ENCODE measurements at regions not wholly inside any gene's neighbourhood (a gene's known extent, or its start where the extent isn't known, plus 50 kb on each side); places are given as distances from the start of the nearest gene placed in this dataset.

DNA sequence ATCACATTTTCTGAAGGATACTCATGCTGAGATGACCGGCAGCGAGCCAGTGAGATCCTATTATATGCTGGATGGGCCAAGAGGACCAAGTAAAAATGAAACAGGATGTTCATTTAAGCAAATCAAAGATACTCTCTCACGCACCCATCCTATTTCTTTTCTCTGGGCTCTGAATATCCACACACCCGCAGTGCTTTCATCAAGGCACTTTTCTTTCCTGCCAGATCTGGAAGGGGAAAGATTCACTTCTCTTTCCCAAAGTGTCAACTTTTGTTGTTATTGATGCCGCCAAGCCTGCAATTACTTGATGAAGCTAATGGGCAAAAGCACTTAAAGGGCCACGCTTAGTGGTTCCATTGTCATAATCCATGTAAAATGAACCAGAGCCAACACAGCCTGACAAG is 191.9 kb upstream of the CHAC2 start:
- TF ChIP-seq, protein P1, sequence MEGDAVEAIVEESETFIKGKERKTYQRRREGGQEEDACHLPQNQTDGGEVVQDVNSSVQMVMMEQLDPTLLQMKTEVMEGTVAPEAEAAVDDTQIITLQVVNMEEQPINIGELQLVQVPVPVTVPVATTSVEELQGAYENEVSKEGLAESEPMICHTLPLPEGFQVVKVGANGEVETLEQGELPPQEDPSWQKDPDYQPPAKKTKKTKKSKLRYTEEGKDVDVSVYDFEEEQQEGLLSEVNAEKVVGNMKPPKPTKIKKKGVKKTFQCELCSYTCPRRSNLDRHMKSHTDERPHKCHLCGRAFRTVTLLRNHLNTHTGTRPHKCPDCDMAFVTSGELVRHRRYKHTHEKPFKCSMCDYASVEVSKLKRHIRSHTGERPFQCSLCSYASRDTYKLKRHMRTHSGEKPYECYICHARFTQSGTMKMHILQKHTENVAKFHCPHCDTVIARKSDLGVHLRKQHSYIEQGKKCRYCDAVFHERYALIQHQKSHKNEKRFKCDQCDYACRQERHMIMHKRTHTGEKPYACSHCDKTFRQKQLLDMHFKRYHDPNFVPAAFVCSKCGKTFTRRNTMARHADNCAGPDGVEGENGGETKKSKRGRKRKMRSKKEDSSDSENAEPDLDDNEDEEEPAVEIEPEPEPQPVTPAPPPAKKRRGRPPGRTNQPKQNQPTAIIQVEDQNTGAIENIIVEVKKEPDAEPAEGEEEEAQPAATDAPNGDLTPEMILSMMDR (IDR thresholded peaks at IDR 0.05): no peak
- TF ChIP-seq POLR2A (IDR thresholded peaks at IDR 0.05) (no peak), POLR2AphosphoS5 (IDR thresholded peaks at IDR 0.05) (no peak), EP300 (IDR thresholded peaks at IDR 0.05) (no peak)
